NCI-H146 treated with DMSO at 0.1 percent for 48 hours (cell line): ENCODE measurements at regions not wholly inside any gene's neighbourhood (a gene's known extent, or its start where the extent isn't known, plus 50 kb on each side); places are given as distances from the start of the nearest gene placed in this dataset.
A peak's percentile ranks its signal among the peaks of the same experiment; 100 is the strongest.

Experiments
- DNase-seq: peaks from one replicate; lab custom pipeline; 2025; ENCODE audit not compliant: unreplicated experiment; lab: John Stamatoyannopoulos, UW

GRCh38 chr14:36465178-36465577 is 54.9 kb downstream of the NKX2-1 start:
- DNase-seq, result no peak

- no peak for DNase-seq
These were observed 57.1 kb downstream of the NKX2-1 start for GRCh38 chr14:36462890-36463289.

GRCh38 chr14:36455241-36455627 is 64.8 kb downstream of the NKX2-1 start:
- no peak for DNase-seq

GRCh38 chr14:36454599-36455240 is 65.3 kb downstream of the NKX2-1 start:
- no peak for DNase-seq

- DNase-seq, result no peak
These were observed 67.2 kb downstream of the NKX2-1 start for GRCh38 chr14:36452860-36453259.

- DNase-seq, result no peak
These were observed 68.5 kb downstream of the NKX2-1 start for GRCh38 chr14:36451310-36452065.

GRCh38 chr14:36450550-36450949 is 69.5 kb downstream of the NKX2-1 start:
- no peak for DNase-seq

- DNase-seq, result no peak
These were observed 70.1 kb downstream of the NKX2-1 start for GRCh38 chr14:36449903-36450302.

- DNase-seq, result peak; percentile 33
These were observed 76.7 kb downstream of the NKX2-1 start for GRCh38 chr14:36443374-36443773.

- peak; percentile 92 for DNase-seq
These were observed 77.2 kb downstream of the NKX2-1 start for GRCh38 chr14:36442824-36443241.

- DNase-seq, result no peak
These were observed 78.7 kb downstream of the NKX2-1 start for GRCh38 chr14:36441283-36441682.

- no peak for DNase-seq
These were observed 80.3 kb downstream of the NKX2-1 start for GRCh38 chr14:36439766-36440165.

GRCh38 chr14:36438883-36439282 is 81.1 kb downstream of the NKX2-1 start:
- no peak for DNase-seq

- DNase-seq, result no peak
These were observed 89.4 kb downstream of the NKX2-1 start for GRCh38 chr14:36430662-36431084.

- no peak for DNase-seq
These were observed 89.9 kb downstream of the NKX2-1 start for GRCh38 chr14:36430169-36430568.

- DNase-seq, result no peak
These were observed 90.3 kb downstream of the NKX2-1 start for GRCh38 chr14:36429692-36430091.

- DNase-seq, result no peak
These were observed 91.7 kb downstream of the NKX2-1 start for GRCh38 chr14:36428350-36428749.

- DNase-seq, result no peak
These were observed 93.2 kb downstream of the NKX2-1 start for GRCh38 chr14:36426836-36427235.

- no peak for DNase-seq
These were observed 93.9 kb downstream of the NKX2-1 start for GRCh38 chr14:36426113-36426512.

GRCh38 chr14:36424478-36425102 is 95.4 kb downstream of the NKX2-1 start:
- DNase-seq, result peak; percentile 86

- DNase-seq, result peak; percentile 74
These were observed 96.6 kb downstream of the NKX2-1 start for GRCh38 chr14:36423430-36423829.

- no peak for DNase-seq
These were observed 99.8 kb upstream of the MBIP start for GRCh38 chr14:36420149-36420687.
